ENCODE measurements at regions not wholly inside any gene's neighbourhood (a gene's known extent, or its start where the extent isn't known, plus 50 kb on each side); places are given as distances from the start of the nearest gene placed in this dataset.
"Not testable (repeated sequence)": the region's sequence is repeated elsewhere in the genome, so short reads cannot be mapped to it uniquely, and the experiment has no call there.

DNA sequence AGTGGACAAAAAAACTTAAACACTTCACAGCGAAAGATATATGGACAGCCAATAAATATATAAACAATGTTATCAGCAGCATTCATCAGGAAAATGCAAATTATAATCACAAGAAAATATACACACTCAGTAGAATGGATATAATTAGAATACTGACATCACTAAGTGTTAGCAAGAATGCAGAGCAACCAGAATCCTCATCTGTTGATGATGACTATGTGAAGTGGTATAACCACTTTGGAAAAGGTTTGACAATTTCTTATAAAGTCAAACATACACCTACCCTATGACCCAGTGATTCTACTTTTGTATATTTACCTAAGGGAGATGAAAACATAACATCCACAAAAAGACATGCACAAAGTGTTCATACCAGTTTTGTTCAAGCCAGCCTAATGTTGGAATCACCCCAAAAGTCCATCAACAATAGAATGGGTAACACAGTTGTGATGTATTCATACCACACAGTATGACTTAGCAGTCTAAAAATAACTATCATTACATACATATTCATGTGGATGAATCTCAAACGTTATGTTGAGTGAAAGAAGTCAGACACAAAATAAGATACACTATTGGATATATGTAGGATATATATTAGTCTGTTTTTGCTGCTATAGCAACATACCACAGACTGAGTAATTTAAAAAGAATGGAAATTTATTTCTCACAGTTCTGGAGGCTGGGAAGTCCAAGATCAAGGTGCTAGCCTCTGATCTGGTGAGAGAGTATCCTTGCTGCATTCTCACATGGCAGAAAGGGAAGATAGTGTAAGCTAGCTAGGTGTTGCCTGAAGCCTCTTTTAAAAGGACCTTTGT, 148.8 kb upstream of the ADAMTSL1 start:
- no peak for DNase-seq (ENCODE audit: low spot score in 2 of 2)
- H3K36me3 ChIP-seq = no peaks in the 10 kb centered on the region
- no peak overlapping the region for H3K27ac ChIP-seq
- TF ChIP-seq CTCF (IDR thresholded peaks at IDR 0.05) (no peak), POLR2A (IDR thresholded peaks at IDR 0.05) (no peak), EP300 (IDR thresholded peaks at IDR 0.05) (no peak)
- no peaks in the 10 kb centered on the region for H3K4me1 ChIP-seq
- H3K9me3 ChIP-seq = no peaks in the 10 kb centered on the region
- H3K27me3 ChIP-seq = no peaks in the 10 kb centered on the region
- no peak overlapping the region for H3K4me3 ChIP-seq
- 71 to 74% methylated on average over 2 of the region's 2 CpGs for WGBS, 2 donors

DNA sequence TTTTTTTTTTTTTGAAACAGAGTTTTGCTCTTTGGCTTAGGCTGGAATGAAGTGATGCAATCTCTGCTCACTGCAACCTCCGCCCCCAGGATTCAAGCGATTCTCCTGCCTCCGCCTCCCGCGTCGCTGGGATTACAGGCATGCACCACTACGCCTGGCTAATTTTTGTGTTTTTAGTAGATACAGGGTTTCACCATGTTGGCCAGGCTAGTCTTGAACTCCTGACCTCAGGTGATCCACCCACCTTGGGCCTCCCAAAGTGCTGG, 148.3 kb upstream of the ADAMTSL1 start:
- not testable (repeated sequence) for H3K9me3 ChIP-seq; H3K27ac ChIP-seq; H3K36me3 ChIP-seq; H3K4me1 ChIP-seq; DNase-seq (ENCODE audit: low spot score in 2 of 2); H3K4me3 ChIP-seq; H3K27me3 ChIP-seq
- WGBS, 2 donors = 90 to 95% methylated on average over 7 of the region's 7 CpGs

DNA sequence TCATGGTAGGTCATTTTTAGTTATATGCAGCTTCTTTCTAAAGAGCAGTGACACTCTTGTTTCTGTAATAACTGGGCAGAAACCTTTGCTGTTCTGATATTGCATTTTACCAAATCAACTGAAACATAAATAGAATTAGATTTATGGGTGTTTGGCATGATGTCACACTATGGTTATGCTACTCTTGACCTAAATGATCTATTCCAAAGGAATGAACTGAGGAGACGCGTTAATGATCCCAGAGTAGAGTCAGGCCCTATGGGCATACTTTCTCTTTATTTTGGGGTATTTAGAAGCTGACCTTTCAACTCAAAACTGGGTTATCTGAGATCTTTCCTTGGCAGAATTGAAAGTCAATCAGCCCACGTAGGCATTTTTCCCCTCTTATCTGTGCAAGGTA, 146.8 kb upstream of the ADAMTSL1 start:
- no peak for TF ChIP-seq POLR2A (IDR thresholded peaks at IDR 0.05)
- TF ChIP-seq EP300 (IDR thresholded peaks at IDR 0.05) = no peak
- no peak for TF ChIP-seq CTCF (IDR thresholded peaks at IDR 0.05)
- WGBS, 2 donors = 53 to 70% methylated on average over 3 of the region's 3 CpGs
- peaks cover 0 to 8% (median 0%) of the 10 kb centered on the region in 4 donors for H3K4me1 ChIP-seq
- no peak overlapping the region for H3K4me3 ChIP-seq
- no peaks in the 10 kb centered on the region for H3K27me3 ChIP-seq
- no peak for DNase-seq (ENCODE audit: low spot score in 2 of 2)
- no peak overlapping the region for H3K27ac ChIP-seq
- no peaks in the 10 kb centered on the region for H3K36me3 ChIP-seq
- H3K9me3 ChIP-seq = no peaks in the 10 kb centered on the region

DNA sequence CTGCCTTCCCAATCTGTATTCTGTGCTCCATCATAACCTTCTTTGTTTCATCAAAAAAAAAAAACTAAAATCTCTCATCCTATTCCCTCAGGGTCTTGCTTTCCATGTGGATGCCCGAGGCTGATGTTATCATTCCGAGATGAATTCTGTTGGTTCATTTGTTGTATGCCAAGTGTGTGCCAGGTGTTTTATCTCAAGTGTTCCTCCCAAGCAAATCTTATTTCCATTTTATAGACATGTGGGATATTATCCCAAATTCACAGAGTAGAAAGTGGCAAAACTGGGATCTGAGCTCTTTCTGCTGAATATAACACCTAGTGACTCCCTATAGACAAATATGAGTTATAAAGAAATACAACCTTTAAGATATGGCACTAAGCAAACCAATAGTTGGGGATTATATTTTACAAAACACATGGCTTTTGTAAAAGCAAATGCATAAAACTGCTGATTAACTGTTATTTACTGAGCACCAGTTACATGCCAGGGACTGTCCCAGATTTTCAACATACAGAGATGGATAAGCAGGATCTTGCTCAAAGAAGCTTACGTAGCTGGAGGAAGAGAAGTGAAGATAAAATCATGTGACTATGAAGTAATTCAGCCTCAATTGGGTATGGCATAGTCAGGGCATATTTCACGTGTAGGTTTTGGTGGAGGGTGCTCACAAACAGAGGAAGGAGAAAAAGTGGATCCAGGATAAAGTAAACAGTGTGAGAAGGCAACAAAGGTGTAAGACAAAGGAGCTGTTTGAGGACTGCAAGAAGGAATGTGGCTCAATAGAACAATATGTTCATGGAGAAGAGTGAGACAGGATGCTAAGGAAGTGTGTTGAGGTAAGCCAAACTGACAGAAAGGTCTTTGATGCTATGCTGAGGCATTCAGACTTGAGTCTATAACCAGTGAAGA, 143.3 kb upstream of the ADAMTSL1 start:
- no peaks in the 10 kb centered on the region for H3K36me3 ChIP-seq
- WGBS, 2 donors = 79 to 83% methylated on average over 4 of the region's 4 CpGs
- peaks cover 0 to 29% (median 0%) of the 10 kb centered on the region in 4 donors for H3K4me1 ChIP-seq
- no peak for TF ChIP-seq EP300 (IDR thresholded peaks at IDR 0.05)
- no peak for TF ChIP-seq POLR2A (IDR thresholded peaks at IDR 0.05)
- TF ChIP-seq CTCF (IDR thresholded peaks at IDR 0.05) = no peak
- H3K9me3 ChIP-seq = no peaks in the 10 kb centered on the region
- H3K27me3 ChIP-seq = no peaks in the 10 kb centered on the region
- H3K4me3 ChIP-seq = no peak overlapping the region
- DNase-seq (ENCODE audit: low spot score in 2 of 2) = no peak
- no peak overlapping the region for H3K27ac ChIP-seq

DNA sequence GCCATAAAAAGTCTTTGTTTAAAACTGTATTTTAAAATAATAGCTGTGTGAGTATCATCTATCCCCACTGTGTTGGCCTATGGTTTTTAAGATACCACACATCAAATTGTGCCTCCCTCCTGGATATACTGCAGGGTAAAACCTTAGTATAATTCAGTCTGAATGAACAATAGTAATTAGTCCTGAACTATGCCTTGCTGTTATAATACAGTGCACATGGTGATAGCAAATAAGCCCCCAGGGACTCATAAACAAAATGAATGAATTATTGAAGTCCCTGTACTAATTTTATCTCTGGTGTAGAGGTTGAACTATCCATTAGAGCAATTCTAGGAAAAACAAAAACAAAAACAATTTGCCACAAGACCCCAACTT, 142.7 kb upstream of the ADAMTSL1 start:
- Histone ChIP-seq H3K4me1 (peaks cover 0 to 29% (median 0%) of the 10 kb centered on the region in 4 donors), H3K27ac (no peak overlapping the region), H3K27me3 (no peaks in the 10 kb centered on the region), H3K36me3 (no peaks in the 10 kb centered on the region), H3K4me3 (no peak overlapping the region), H3K9me3 (no peaks in the 10 kb centered on the region)
- TF ChIP-seq EP300 (IDR thresholded peaks at IDR 0.05) (no peak), CTCF (IDR thresholded peaks at IDR 0.05) (no peak), POLR2A (IDR thresholded peaks at IDR 0.05) (no peak)
- no peak for DNase-seq (ENCODE audit: low spot score in 2 of 2)

Data from tibial nerve (tissue), 4 donors.